ENCODE measurements at regions not wholly inside any gene's neighbourhood (a gene's known extent, or its start where the extent isn't known, plus 50 kb on each side); places are given as distances from the start of the nearest gene placed in this dataset.

DNA sequence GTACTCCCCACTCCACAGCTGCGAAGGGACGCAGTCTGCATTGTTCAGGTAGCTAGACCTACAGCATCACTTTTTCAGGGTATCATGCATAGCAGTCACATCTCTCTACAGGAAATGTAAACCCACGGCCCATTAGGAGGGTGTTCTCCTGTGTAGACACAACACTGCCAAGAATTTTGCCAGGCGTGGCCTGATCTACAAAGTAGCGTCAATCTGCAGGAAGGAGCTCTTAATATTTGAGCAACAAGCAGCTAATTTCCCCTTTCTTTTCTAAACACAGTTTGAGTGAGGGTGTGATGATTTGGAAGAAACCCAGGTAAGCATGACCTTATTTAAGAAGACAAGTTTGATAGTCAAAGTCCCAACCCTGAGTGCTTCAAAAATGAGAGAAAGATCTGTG lies 419.0 kb downstream of the GADD45G start:
- H3K79me1 ChIP-seq (ENCODE audit: low read depth, low read length): no peaks in the 10 kb centered on the region
- no peaks in the 10 kb centered on the region for H3K79me2 ChIP-seq (ENCODE audit: control insufficient read depth in 1 of 2, insufficient read depth in 2 of 2, low read length in 2 of 2)
- H3K14ac ChIP-seq (ENCODE audit: insufficient read length): no peak overlapping the region
- H3K4me1 ChIP-seq (replicated peaks in 1 of 4; ENCODE audit: control insufficient read depth in 3 of 4, insufficient read depth in 4 of 4, low read length in 3 of 4): peaks cover 0 to 13% (median 7%) of the 10 kb centered on the region in 4 experiments; a peak in 6 of 7 replicates
- no peak overlapping the region for H2AFZ ChIP-seq (ENCODE audit: low read length)
- no peaks in the 10 kb centered on the region; a peak in 1 of 7 replicates for H3K27me3 ChIP-seq (replicated peaks in 1 of 4; ENCODE audit: control insufficient read depth in 3 of 4, extremely low read depth in 1 of 4, insufficient read depth in 3 of 4, low read length in 3 of 4)
- ChIA-PET POLR2A (ENCODE audit: partially characterized antibody) (no interaction called here), CTCF (ENCODE audit: partially characterized antibody) (interaction anchor here (0.9 to 2.1 kb wide), 13 partner anchors 10 to 421 kb away, joined by 3 to 6 read pairs (median 3); no protein-coding TSS in a partner anchor)
- no peak overlapping the region for H3K23ac ChIP-seq (ENCODE audit: insufficient read length)
- no peak overlapping the region for H3K18ac ChIP-seq (ENCODE audit: extremely low read depth, low read length)
- no peaks in the 10 kb centered on the region for H3K23me2 ChIP-seq (ENCODE audit: low read depth, low read length)
- no peak overlapping the region for H4K8ac ChIP-seq (ENCODE audit: extremely low read depth, insufficient read depth, low read length)
- no peak overlapping the region for H2BK5ac ChIP-seq (ENCODE audit: low read depth, low read length)
- TF ChIP-seq TBP (IDR thresholded peaks at IDR 0.05; ENCODE audit: low read depth, low read length) (no peak), SAP30 (IDR thresholded peaks at IDR 0.05; ENCODE audit: insufficient read depth, insufficient replicate concordance, low read length) (no peak), JUND (IDR thresholded peaks at IDR 0.05; ENCODE audit: low read length) (no peak), SP1 (IDR thresholded peaks at IDR 0.05; ENCODE audit: low read depth, low read length) (no peak), RFX5 (IDR thresholded peaks at IDR 0.05; ENCODE audit: borderline replicate concordance, low read depth, low read length) (no peak), NANOG (IDR thresholded peaks at IDR 0.05; ENCODE audit: insufficient read depth, low read depth, low read length, poor library complexity, severe bottlenecking) (no peak), TEAD4 (IDR thresholded peaks at IDR 0.05; ENCODE audit: low read depth, low read length) (no peak), SUZ12 (IDR thresholded peaks at IDR 0.05; ENCODE audit: low read length) (no peak), KDM5A (IDR thresholded peaks at IDR 0.05; ENCODE audit: low read length) (no peak), ASH2L (IDR thresholded peaks at IDR 0.05; ENCODE audit: low read length) (no peak), CBX8 (IDR thresholded peaks at IDR 0.05; ENCODE audit: borderline replicate concordance, low read depth, low read length) (no peak), SIX5 (IDR thresholded peaks at IDR 0.05; ENCODE audit: low read depth, low read length) (no peak), NRF1 (IDR thresholded peaks at IDR 0.05; ENCODE audit: low read depth, low read length) (no peak)
- H3K27ac ChIP-seq (ENCODE audit: low read depth, low read length): no peak overlapping the region
- H2BK15ac ChIP-seq (ENCODE audit: low read length): no peak overlapping the region
- H2BK20ac ChIP-seq (ENCODE audit: low read length): peak overlapping the region; percentile 52; the same call in 1 of the 2 replicates
- H3K9me3 ChIP-seq (ENCODE audit: insufficient read depth in 2 of 2, low read depth in 1 of 2, low read length in 1 of 2): no peaks in the 10 kb centered on the region
- H4K20me1 ChIP-seq (replicated peaks in 1 of 2; ENCODE audit: control insufficient read depth in 1 of 2, insufficient read depth in 2 of 2, low read length in 2 of 2): no peaks in the 10 kb centered on the region
- H2BK12ac ChIP-seq (ENCODE audit: low read depth, low read length): no peak overlapping the region; the same call in 1 of the 2 replicates
- FAIRE-seq: no peak
- H4K5ac ChIP-seq (ENCODE audit: insufficient read length, low read depth, low read length): no peak overlapping the region
- H2AK5ac ChIP-seq (ENCODE audit: low read depth, low read length): no peak overlapping the region
- H2BK120ac ChIP-seq (replicated peaks; ENCODE audit: low read depth, low read length): no peak overlapping the region
- 90% methylated on average over 5 of the region's 5 CpGs; no CpG with 5 or more reads in 1 of the 2 experiments for WGBS, 2 experiments (ENCODE audit: extremely low coverage in 1 of 2, insufficient coverage in 1 of 2, insufficient read length in 1 of 2, insufficient replicate concordance in 2 of 2, low coverage in 1 of 2, low lambda C conversion rate in 2 of 2, missing lambda C conversion rate in 1 of 2)
- DNase-seq (ENCODE audit: low read depth in 1 of 2, low spot score in 2 of 2): no peak
- H3K4ac ChIP-seq (replicated peaks; ENCODE audit: insufficient read length, low read depth, low read length): no peak overlapping the region
- no peak overlapping the region for H3K9ac ChIP-seq (replicated peaks in 1 of 4; ENCODE audit: extremely low read depth in 1 of 4, low read depth in 3 of 4, low read length in 3 of 4)
- H3K4me3 ChIP-seq (ENCODE audit: extremely low read depth in 1 of 4, insufficient read depth in 2 of 4, low read depth in 3 of 4, low read length in 4 of 4): no peak overlapping the region
- no peak overlapping the region for H4K91ac ChIP-seq (replicated peaks; ENCODE audit: insufficient read length, low read length)
- no peak overlapping the region for H3K56ac ChIP-seq (replicated peaks; ENCODE audit: insufficient read length, low read depth, low read length)
- no peaks in the 10 kb centered on the region for H3K36me3 ChIP-seq (ENCODE audit: control insufficient read depth in 2 of 4, insufficient read depth in 4 of 4, low read length in 3 of 4)
- H3K4me2 ChIP-seq (ENCODE audit: insufficient read depth in 1 of 2, low read depth in 2 of 2, low read length in 2 of 2): no peak overlapping the region

All from H1 (cell line).